ENCODE measurements at regions not wholly inside any gene's neighbourhood (a gene's known extent, or its start where the extent isn't known, plus 50 kb on each side); places are given as distances from the start of the nearest gene placed in this dataset.
A peak's percentile ranks its signal among the peaks of the same experiment; 100 is the strongest.

DNA sequence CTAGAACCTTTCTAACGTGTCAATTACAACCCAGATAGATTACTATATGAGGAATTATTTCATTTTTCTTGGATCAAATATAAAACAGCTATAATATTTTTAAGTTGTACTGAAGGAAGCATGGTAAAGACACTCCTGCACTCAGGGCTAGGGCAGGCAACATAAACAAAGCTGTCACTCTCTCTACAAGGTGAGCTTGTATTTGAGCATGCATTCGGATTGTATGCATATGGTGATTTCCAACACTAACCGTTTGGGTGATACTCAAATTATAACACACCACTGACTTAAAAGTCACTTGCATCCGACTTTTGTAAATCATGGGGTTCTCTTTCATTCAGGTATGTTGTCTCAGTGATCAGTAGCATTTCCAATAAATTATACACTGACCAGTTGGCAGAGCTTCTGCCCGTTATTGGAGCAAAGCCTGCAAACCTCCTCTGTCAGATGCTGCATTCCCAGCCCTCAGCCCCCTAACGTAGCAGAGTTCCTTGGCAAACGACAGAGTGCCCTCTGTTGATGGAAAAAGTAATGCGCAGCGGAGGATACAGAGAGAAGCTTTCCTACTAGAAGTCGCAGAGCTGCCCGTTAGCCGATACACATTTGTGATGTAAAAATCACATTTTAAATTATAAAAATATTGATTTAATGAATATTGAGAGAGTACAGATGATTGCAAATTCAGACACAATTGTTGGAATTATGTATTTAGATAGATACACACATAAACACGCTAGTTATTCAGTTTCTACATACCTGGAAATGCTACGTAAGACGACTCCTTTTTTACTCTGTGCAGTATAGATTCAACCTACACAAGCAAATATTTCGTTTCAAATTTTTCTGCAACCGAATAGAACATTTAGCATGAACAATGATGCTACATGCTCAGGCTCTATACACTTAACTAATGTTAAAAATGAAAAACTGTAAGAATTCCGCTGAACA lies 173.9 kb upstream of the SP4 start:
- Histone ChIP-seq H3K36me3 (ENCODE audit: control insufficient read depth in 2 of 2, extremely low read depth in 1 of 2, insufficient read depth in 2 of 2, low read length in 2 of 2) (no peaks in the 10 kb centered on the region), H4K20me1 (replicated peaks; ENCODE audit: control insufficient read depth, extremely low read depth, insufficient read depth, low read length) (no peaks in the 10 kb centered on the region), H3K4me1 (ENCODE audit: control insufficient read depth, extremely low read depth, insufficient read depth, low read length) (no peaks in the 10 kb centered on the region), H3K4me3 (replicated peaks in 1 of 3; ENCODE audit: insufficient read depth in 1 of 3, low read depth in 1 of 3, low read length in 3 of 3) (no peak overlapping the region), H3K9me1 (replicated peaks; ENCODE audit: control insufficient read depth, extremely low read depth, insufficient read depth, low read length) (no peaks in the 10 kb centered on the region), H2AFZ (ENCODE audit: low read depth, low read length) (no peak overlapping the region), H3K9ac (replicated peaks; ENCODE audit: extremely low read depth, insufficient read depth, low read length) (no peak overlapping the region), H3K79me2 (ENCODE audit: control insufficient read depth, insufficient read depth, low read length) (no peaks in the 10 kb centered on the region), H3K4me2 (ENCODE audit: insufficient read depth, low read length) (no peak overlapping the region), H3K27me3 (ENCODE audit: control insufficient read depth in 2 of 2, insufficient read depth in 2 of 2, low read length in 2 of 2) (peaks cover 28 to 67% of the 10 kb centered on the region in 2 experiments), H3K27ac (ENCODE audit: insufficient read depth, low read depth, low read length) (no peak overlapping the region), H3K9me3 (replicated peaks; ENCODE audit: control insufficient read depth, insufficient read depth, low read length) (no peaks in the 10 kb centered on the region)
- FAIRE-seq (peak; percentile 88), DNase-seq (ENCODE audit: low read depth, low spot score) (peak; percentile 78)
- intact Hi-C loops (cut with micrococcal nuclease), result loop anchor here (1.0 kb wide), 1 partner anchor 476 kb away; no protein-coding TSS in a partner anchor
- CTCF ChIA-PET, result interaction anchor here (0.6 to 8.9 kb wide), 57 partner anchors 9 to 1541 kb away, joined by 3 to 223 read pairs (median 4); partner anchors contain the start of genes CDCA7L, SP4 and SP8
- POLR2A ChIA-PET, result interaction anchor here (0.7 kb wide), 1 partner anchor 84 kb away, joined by 3 read pairs; no protein-coding TSS in a partner anchor
- no TSS peak for BruUV-seq (replicated peaks)
- TF ChIP-seq, protein P1, sequence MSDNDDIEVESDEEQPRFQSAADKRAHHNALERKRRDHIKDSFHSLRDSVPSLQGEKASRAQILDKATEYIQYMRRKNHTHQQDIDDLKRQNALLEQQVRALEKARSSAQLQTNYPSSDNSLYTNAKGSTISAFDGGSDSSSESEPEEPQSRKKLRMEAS (IDR thresholded peaks at IDR 0.05; ENCODE audit: insufficient read depth, insufficient read length), result no peak
- no peak for TF ChIP-seq GATA2 (IDR thresholded peaks at IDR 0.05; ENCODE audit: insufficient read depth, insufficient read length, low read depth, low read length)
- TF ChIP-seq FOS (IDR thresholded peaks at IDR 0.05; ENCODE audit: borderline replicate concordance, insufficient read depth, low read length), result no peak
- TF ChIP-seq, protein P2, sequence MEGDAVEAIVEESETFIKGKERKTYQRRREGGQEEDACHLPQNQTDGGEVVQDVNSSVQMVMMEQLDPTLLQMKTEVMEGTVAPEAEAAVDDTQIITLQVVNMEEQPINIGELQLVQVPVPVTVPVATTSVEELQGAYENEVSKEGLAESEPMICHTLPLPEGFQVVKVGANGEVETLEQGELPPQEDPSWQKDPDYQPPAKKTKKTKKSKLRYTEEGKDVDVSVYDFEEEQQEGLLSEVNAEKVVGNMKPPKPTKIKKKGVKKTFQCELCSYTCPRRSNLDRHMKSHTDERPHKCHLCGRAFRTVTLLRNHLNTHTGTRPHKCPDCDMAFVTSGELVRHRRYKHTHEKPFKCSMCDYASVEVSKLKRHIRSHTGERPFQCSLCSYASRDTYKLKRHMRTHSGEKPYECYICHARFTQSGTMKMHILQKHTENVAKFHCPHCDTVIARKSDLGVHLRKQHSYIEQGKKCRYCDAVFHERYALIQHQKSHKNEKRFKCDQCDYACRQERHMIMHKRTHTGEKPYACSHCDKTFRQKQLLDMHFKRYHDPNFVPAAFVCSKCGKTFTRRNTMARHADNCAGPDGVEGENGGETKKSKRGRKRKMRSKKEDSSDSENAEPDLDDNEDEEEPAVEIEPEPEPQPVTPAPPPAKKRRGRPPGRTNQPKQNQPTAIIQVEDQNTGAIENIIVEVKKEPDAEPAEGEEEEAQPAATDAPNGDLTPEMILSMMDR (IDR thresholded peaks at IDR 0.05; ENCODE audit: extremely low read depth in 1 of 2, insufficient read depth in 1 of 2, low read depth in 1 of 2, low read length in 2 of 2), result peak; percentile 52 to 72
- dilution Hi-C loops (cut with MboI; ENCODE audit: extremely low pct_ligation_motif_present, low sequenced_read_pairs), result no loop called here

All from endothelial cell of umbilical vein (primary cell).